Liver (tissue), 8 donors: ENCODE measurements at regions not wholly inside any gene's neighbourhood (a gene's known extent, or its start where the extent isn't known, plus 50 kb on each side); places are given as distances from the start of the nearest gene placed in this dataset.

Source experiments
- DNase-seq: peaks from one replicate; pipeline ENCODE4 v3.0.0-alpha.2; 2017; ENCODE audit warnings: low spot score
- H3K27ac ChIP-seq, 2 donors: one replicate each; pipeline ENCODE4 v1.7.0; 2013; ENCODE audit warnings: inconsistent platforms in 2 of 2, low read length in 2 of 2, control low read depth in 1 of 2, low read depth in 1 of 2, mild to moderate bottlenecking in 1 of 2
- H3K27me3 ChIP-seq, 4 donors: one replicate each; pipeline versions ENCODE4 v1.6.1 to v1.7.0; 2013; ENCODE audit warnings: low read length in 3 of 4, inconsistent platforms in 1 of 4, mild to moderate bottlenecking in 1 of 4, moderate library complexity in 1 of 4; ENCODE audit not compliant: control insufficient read depth in 4 of 4, insufficient read depth in 4 of 4
- H3K36me3 ChIP-seq, 4 donors: one replicate each; pipeline versions ENCODE4 v1.6.1 to v1.7.0; 2013; ENCODE audit warnings: low read length in 3 of 4, mild to moderate bottlenecking in 3 of 4, low read depth in 1 of 4, moderate library complexity in 1 of 4; ENCODE audit not compliant: control insufficient read depth in 4 of 4, insufficient read depth in 3 of 4
- H3K4me1 ChIP-seq, 4 donors: one replicate each; pipeline versions ENCODE4 v1.6.1 to v1.7.0; 2013; ENCODE audit warnings: low read length in 3 of 4, mild to moderate bottlenecking in 3 of 4, moderate library complexity in 1 of 4; ENCODE audit not compliant: control insufficient read depth in 4 of 4, insufficient read depth in 4 of 4
- H3K4me3 ChIP-seq, 3 donors: one replicate each; pipeline versions ENCODE4 v1.6.1 to v1.7.0; 2013; ENCODE audit warnings: low read length in 3 of 3, control low read depth in 1 of 3, low read depth in 1 of 3, mild to moderate bottlenecking in 1 of 3
- H3K9ac ChIP-seq, 2 donors: one replicate each; pipeline ENCODE4 v1.7.0; 2013; ENCODE audit warnings: low read length in 2 of 2, mild to moderate bottlenecking in 2 of 2, moderate library complexity in 2 of 2, control low read depth in 1 of 2, low read depth in 1 of 2
- H3K9me3 ChIP-seq, 4 donors: one replicate each; pipeline versions ENCODE4 v1.6.1 to v1.7.0; 2013; ENCODE audit warnings: low read length in 3 of 4; ENCODE audit not compliant: control insufficient read depth in 4 of 4
- ATF3 ChIP-seq: IDR thresholded peaks from 2 replicates; pipeline ENCODE4 v1.6.1; 2016; ENCODE audit warnings: antibody characterized with exemption
- CTCF ChIP-seq: fragments of 150-350 bp; IDR thresholded peaks from 2 replicates; pipeline ENCODE4 v1.5.1; 2017; ENCODE audit warnings: improper control_type of control experiment, low read depth, low read length; ENCODE audit not compliant: missing input control
- EGR1 ChIP-seq, 2 donors: IDR thresholded peaks; 2 replicates each; pipeline ENCODE4 v1.6.1; 2016 to 2018; ENCODE audit warnings: antibody characterized with exemption in 2 of 2, low read depth in 2 of 2
- FOXA1 ChIP-seq: IDR thresholded peaks from 2 replicates; pipeline ENCODE4 v1.6.1; 2016; ENCODE audit warnings: antibody characterized with exemption
- FOXA2 ChIP-seq: IDR thresholded peaks from 2 replicates; pipeline ENCODE4 v1.6.1; 2016; ENCODE audit warnings: antibody characterized with exemption
- HNF4A ChIP-seq, 2 donors: conservative IDR thresholded peaks; 2 replicates each; pipeline ENCODE4 v1.6.1; 2016; ENCODE audit warnings: antibody characterized with exemption in 2 of 2, mild to moderate bottlenecking in 2 of 2
- HNF4G ChIP-seq: IDR thresholded peaks from 2 replicates; pipeline ENCODE4 v1.6.1; 2016; ENCODE audit warnings: antibody characterized with exemption
- JUND ChIP-seq, 2 donors: IDR thresholded peaks; 2 replicates each; pipeline ENCODE4 v1.6.1; 2016; ENCODE audit warnings: antibody characterized with exemption in 2 of 2
- MAX ChIP-seq: IDR thresholded peaks from 2 replicates; pipeline ENCODE4 v1.6.1; 2016; ENCODE audit warnings: antibody characterized with exemption
- NR2F2 ChIP-seq: IDR thresholded peaks from 2 replicates; pipeline ENCODE4 v1.6.1; 2016; ENCODE audit warnings: antibody characterized with exemption
- RAD21 ChIP-seq, 2 donors: IDR thresholded peaks; 2 replicates each; pipeline ENCODE4 v1.6.1; 2016; ENCODE audit warnings: antibody characterized with exemption in 2 of 2, mild to moderate bottlenecking in 2 of 2
- RXRA ChIP-seq, 2 donors: IDR thresholded peaks; 2 replicates each; pipeline ENCODE4 v1.6.1; 2017 to 2018; ENCODE audit warnings: antibody characterized with exemption in 2 of 2, mild to moderate bottlenecking in 1 of 2
- SP1 ChIP-seq: IDR thresholded peaks from 2 replicates; pipeline ENCODE4 v1.6.1; 2018; ENCODE audit warnings: antibody characterized with exemption, mild to moderate bottlenecking
- TAF1 ChIP-seq: conservative IDR thresholded peaks from 2 replicates; pipeline ENCODE4 v1.6.1; 2016; ENCODE audit warnings: antibody characterized with exemption, mild to moderate bottlenecking
- YY1 ChIP-seq: IDR thresholded peaks from 2 replicates; pipeline ENCODE4 v1.6.1; 2016; ENCODE audit warnings: antibody characterized with exemption, mild to moderate bottlenecking
- ZBTB33 ChIP-seq: IDR thresholded peaks from 2 replicates; pipeline ENCODE4 v1.6.1; 2016; ENCODE audit warnings: antibody characterized with exemption
- WGBS: extraction: QIAGEN DNeasy Blood & Tissue Kit; methylation state at CpG from one replicate; pipeline ENCODE4 v1.1.7; 2013; 5-methylcytosine and 5-hydroxymethylcytosine counted together
- donor health status: healthy.
- donor health status: healthy.
- donor health status: healthy.
- donor health status: healthy.
- donor health status: healthy.

GRCh38 chr6:99768166-99768565 is 161.5 kb downstream of the PRDM13 start:
- Histone ChIP-seq H3K36me3 (no peaks in the 10 kb centered on the region), H3K9ac (no peak overlapping the region), H3K4me3 (no peak overlapping the region), H3K4me1 (no peaks in the 10 kb centered on the region), H3K27me3 (no peaks in the 10 kb centered on the region), H3K9me3 (peaks cover 0 to 2% (median 0%) of the 10 kb centered on the region in 4 donors), H3K27ac (no peak overlapping the region)
- no peak for TF ChIP-seq EGR1 (IDR thresholded peaks at IDR 0.05; ENCODE audit: low read depth in 2 of 2)
- TF ChIP-seq NR2F2 = no peak
- no peak for TF ChIP-seq RXRA (IDR thresholded peaks at IDR 0.05)
- TF ChIP-seq MAX = no peak
- no peak for TF ChIP-seq JUND (IDR thresholded peaks at IDR 0.05)
- TF ChIP-seq FOXA1 = no peak
- TF ChIP-seq ZBTB33 = no peak
- no peak for TF ChIP-seq YY1
- no peak for TF ChIP-seq TAF1
- no peak for TF ChIP-seq CTCF
- TF ChIP-seq FOXA2 = no peak
- no peak for DNase-seq
- WGBS = 69% methylated on average over 1 of the region's 1 CpG

- Histone ChIP-seq H3K36me3 (no peaks in the 10 kb centered on the region), H3K9me3 (no peaks in the 10 kb centered on the region), H3K4me3 (no peak overlapping the region), H3K4me1 (no peaks in the 10 kb centered on the region), H3K9ac (no peak overlapping the region), H3K27ac (no peak overlapping the region), H3K27me3 (peaks cover 0 to 9% (median 0%) of the 10 kb centered on the region in 4 donors)
- WGBS = 86% methylated on average over 9 of the region's 9 CpGs
- DNase-seq = no peak
- TF ChIP-seq EGR1 (IDR thresholded peaks at IDR 0.05; ENCODE audit: low read depth in 2 of 2) (no peak), SP1 (no peak), NR2F2 (no peak), MAX (no peak), FOXA2 (no peak), ZBTB33 (no peak), RAD21 (IDR thresholded peaks at IDR 0.05) (no peak), RXRA (IDR thresholded peaks at IDR 0.05) (no peak), HNF4G (no peak), CTCF (no peak), ATF3 (no peak), HNF4A (conservative IDR thresholded peaks at IDR 0.05) (no peak), FOXA1 (no peak), JUND (IDR thresholded peaks at IDR 0.05) (no peak)
These were observed 173.3 kb downstream of the PRDM13 start for GRCh38 chr6:99779631-99780555.
